Right lobe of liver (tissue), 6 donors: ENCODE measurements at regions not wholly inside any gene's neighbourhood (a gene's known extent, or its start where the extent isn't known, plus 50 kb on each side); places are given as distances from the start of the nearest gene placed in this dataset.

Experiments
- ATAC-seq, 4 donors: fragments of 200-7000 bp; cut with Tn5 transposase; one replicate each; pipeline ENCODE4 v1.9.1; 2020; ENCODE audit warnings: mild to moderate bottlenecking in 4 of 4, moderate library complexity in 4 of 4
- DNase-seq, 3 donors: peaks; one replicate each; pipeline ENCODE4 v3.0.0-alpha.2; 2020
- H3K27ac ChIP-seq, 3 donors: fragments of 200-600 bp; one replicate each; pipeline ENCODE4 v1.8.0; 2022
- H3K27me3 ChIP-seq, 2 donors: fragments of 200-600 bp; one replicate each; pipeline ENCODE4 v1.8.0; 2022
- H3K36me3 ChIP-seq, 4 donors: fragments of 200-600 bp; sonication (generic) in 1 of 4; one replicate each; pipeline versions ENCODE4 v1.5.1 to v1.8.0; 2017 to 2022; ENCODE audit warnings: control low read depth in 1 of 4
- H3K4me1 ChIP-seq, 4 donors: fragments of 200-600 bp; sonication (generic) in 1 of 4; one replicate each; pipeline versions ENCODE4 v1.5.1 to v1.8.0; 2017 to 2022; ENCODE audit warnings: control low read depth in 1 of 4
- H3K4me3 ChIP-seq, 3 donors: fragments of 200-600 bp; one replicate each; pipeline ENCODE4 v1.8.0; 2022
- H3K9me3 ChIP-seq, 4 donors: fragments of 200-600 bp; sonication (generic) in 1 of 4; one replicate each; pipeline versions ENCODE4 v1.5.1 to v1.8.0; 2017 to 2022; ENCODE audit warnings: control low read depth in 1 of 4
- POLR2A ChIP-seq: fragments of 450-650 bp; IDR thresholded peaks from one replicate; pipeline ENCODE4 v1.6.1; 2017; ENCODE audit warnings: antibody characterized with exemption, mild to moderate bottlenecking
- WGBS: methylation state at CpG from one replicate; pipeline ENCODE4 v1.1.6; 2018; ENCODE audit warnings: low coverage, low lambda C conversion rate; ENCODE audit not compliant: insufficient coverage; ENCODE audit errors: missing lambda C conversion rate; 5-methylcytosine and 5-hydroxymethylcytosine counted together
- intact Hi-C, 2 donors: fragments of 100-400 bp; cut with DNase I; formaldehyde crosslinking; loops; one replicate each; pipeline versions ENCODE4 v1.11.2 to v1.14.1; 2022
- TF ChIP-seq, protein P1 (sequence below), 4 donors: fragments of 200-600 bp in 3 of 4; fragments of 450-650 bp in 1 of 4; IDR thresholded peaks; one replicate each; pipeline versions ENCODE4 v1.5.1 to v1.8.0; 2016 to 2022; ENCODE audit warnings: antibody characterized with exemption in 4 of 4, mild to moderate bottlenecking in 2 of 4
- donor health status: DM: no; HTN: yes; CAD: no.
- donor health status: DM: no; HTN: no; CAD: no.
- donor health status: DM: no; HTN: no; CAD: no.
- donor health status: DM: no; HTN: yes; CAD: no.
- donor health status: DM: no; HTN: yes; CAD: no.

DNA sequence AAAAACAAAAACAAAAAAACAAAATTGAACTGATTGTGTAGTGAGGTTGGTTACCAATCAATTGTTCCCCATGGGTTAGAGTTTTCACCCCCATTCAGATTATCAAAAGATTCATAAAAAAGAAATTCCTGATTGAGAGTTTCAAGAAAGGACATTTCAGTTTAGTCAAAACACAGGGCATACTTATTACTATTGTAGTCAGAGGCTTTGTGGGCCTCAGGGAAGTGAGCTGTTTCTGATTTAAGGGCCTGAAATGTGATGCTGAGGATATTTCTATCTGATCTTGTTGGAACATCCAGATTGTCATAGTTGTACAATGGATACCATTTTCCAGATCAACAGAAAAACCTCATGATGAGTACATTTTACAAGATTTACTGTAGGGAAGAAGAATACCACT, 368.1 kb upstream of the NETO1 start:
- no peak overlapping the region for H3K4me3 ChIP-seq
- DNase-seq (no peak), ATAC-seq (no peak)
- no peak for TF ChIP-seq POLR2A
- TF ChIP-seq, protein P1, sequence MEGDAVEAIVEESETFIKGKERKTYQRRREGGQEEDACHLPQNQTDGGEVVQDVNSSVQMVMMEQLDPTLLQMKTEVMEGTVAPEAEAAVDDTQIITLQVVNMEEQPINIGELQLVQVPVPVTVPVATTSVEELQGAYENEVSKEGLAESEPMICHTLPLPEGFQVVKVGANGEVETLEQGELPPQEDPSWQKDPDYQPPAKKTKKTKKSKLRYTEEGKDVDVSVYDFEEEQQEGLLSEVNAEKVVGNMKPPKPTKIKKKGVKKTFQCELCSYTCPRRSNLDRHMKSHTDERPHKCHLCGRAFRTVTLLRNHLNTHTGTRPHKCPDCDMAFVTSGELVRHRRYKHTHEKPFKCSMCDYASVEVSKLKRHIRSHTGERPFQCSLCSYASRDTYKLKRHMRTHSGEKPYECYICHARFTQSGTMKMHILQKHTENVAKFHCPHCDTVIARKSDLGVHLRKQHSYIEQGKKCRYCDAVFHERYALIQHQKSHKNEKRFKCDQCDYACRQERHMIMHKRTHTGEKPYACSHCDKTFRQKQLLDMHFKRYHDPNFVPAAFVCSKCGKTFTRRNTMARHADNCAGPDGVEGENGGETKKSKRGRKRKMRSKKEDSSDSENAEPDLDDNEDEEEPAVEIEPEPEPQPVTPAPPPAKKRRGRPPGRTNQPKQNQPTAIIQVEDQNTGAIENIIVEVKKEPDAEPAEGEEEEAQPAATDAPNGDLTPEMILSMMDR (IDR thresholded peaks at IDR 0.05): no peak
- no peaks in the 10 kb centered on the region for H3K27me3 ChIP-seq
- intact Hi-C loops: no loop called here
- H3K4me1 ChIP-seq: no peaks in the 10 kb centered on the region
- H3K27ac ChIP-seq: no peak overlapping the region
- H3K36me3 ChIP-seq: no peaks in the 10 kb centered on the region
- H3K9me3 ChIP-seq: no peaks in the 10 kb centered on the region

DNA sequence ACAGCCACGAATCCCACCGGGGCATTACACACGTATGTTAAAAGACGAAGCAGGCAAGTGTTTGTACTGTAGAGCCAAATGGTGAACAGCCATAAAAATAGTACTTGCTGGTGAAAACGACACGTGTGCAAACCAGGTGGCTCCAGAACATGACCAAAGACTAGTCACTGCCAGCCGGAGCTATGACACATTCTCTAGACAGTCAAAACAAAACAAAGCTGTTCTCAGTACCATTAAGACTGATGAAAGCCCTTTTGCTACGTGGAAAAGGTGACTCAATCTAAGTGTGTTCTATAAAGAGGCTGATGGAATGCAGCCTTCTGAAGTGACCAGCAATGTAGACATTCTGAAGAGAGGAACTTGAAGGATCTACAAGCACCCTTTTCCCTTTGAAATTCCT, 367.7 kb upstream of the NETO1 start:
- no peak for ATAC-seq
- H3K27ac ChIP-seq: no peak overlapping the region
- 72% methylated on average over 8 of the region's 8 CpGs for WGBS

DNA sequence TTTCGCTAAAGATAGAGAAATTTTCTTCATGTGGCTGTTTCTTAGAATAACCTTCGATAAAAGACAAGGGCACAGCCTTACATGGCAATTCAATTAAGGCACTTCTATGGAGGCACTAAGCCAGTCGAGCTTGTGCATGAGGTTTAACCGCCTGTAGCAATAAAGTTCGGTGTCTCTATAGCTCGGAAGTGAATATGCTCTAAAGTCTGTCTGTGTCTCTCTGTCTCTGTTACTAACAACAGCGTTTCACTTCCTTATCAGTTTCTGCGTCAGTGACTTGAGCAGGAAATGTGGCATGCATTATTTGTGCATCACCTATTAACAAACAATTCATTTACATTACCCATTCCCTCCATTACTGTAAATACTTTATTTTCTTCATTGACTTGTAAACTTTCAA, 365.1 kb upstream of the NETO1 start:
- DNase-seq (no peak), ATAC-seq (no peak)
- 49% methylated on average over 8 of the region's 8 CpGs for WGBS
- TF ChIP-seq, protein P1 (IDR thresholded peaks at IDR 0.05): no peak
- TF ChIP-seq POLR2A: no peak
- Histone ChIP-seq H3K36me3 (no peaks in the 10 kb centered on the region), H3K4me3 (no peak overlapping the region), H3K27ac (no peak overlapping the region), H3K9me3 (no peaks in the 10 kb centered on the region), H3K27me3 (no peaks in the 10 kb centered on the region), H3K4me1 (no peaks in the 10 kb centered on the region)
- intact Hi-C loops: no loop called here

More for the DNA sequence above, 367.7 kb upstream of the NETO1 start:
- TF ChIP-seq, protein P1 (IDR thresholded peaks at IDR 0.05): no peak
- Histone ChIP-seq H3K4me3 (no peak overlapping the region), H3K4me1 (no peaks in the 10 kb centered on the region), H3K9me3 (no peaks in the 10 kb centered on the region), H3K36me3 (no peaks in the 10 kb centered on the region), H3K27me3 (no peaks in the 10 kb centered on the region)
- intact Hi-C loops: no loop called here
- no peak for DNase-seq

DNA sequence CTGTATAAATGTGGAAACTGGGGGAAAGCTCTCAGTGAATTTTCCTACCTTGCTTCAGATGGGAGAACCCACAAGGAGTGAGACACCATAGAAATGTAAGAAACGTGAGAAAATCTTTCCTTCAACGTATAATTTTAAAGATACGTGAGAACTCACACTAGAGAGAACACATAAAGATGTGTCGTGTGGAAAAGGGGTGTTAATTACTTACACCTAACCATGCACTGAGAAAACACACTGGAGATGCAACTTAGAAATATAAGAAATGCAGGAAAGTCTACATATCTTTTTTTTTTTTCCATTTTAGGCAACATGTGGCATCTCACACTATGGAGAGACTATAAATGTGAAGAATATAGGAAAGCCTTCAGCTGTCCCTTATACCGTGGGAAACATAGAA, 352.9 kb upstream of the NETO1 start:
- H3K36me3 ChIP-seq: no peaks in the 10 kb centered on the region
- ATAC-seq (no peak), DNase-seq (no peak)
- H3K4me1 ChIP-seq: no peaks in the 10 kb centered on the region
- H3K27ac ChIP-seq: no peak overlapping the region
- 67% methylated on average over 5 of the region's 5 CpGs for WGBS
- no peak overlapping the region for H3K4me3 ChIP-seq
- no peaks in the 10 kb centered on the region for H3K27me3 ChIP-seq
- H3K9me3 ChIP-seq: peaks cover 0 to 5% (median 2%) of the 10 kb centered on the region in 4 donors
- TF ChIP-seq, protein P1 (IDR thresholded peaks at IDR 0.05): no peak
- TF ChIP-seq POLR2A: no peak
- intact Hi-C loops: no loop called here

DNA sequence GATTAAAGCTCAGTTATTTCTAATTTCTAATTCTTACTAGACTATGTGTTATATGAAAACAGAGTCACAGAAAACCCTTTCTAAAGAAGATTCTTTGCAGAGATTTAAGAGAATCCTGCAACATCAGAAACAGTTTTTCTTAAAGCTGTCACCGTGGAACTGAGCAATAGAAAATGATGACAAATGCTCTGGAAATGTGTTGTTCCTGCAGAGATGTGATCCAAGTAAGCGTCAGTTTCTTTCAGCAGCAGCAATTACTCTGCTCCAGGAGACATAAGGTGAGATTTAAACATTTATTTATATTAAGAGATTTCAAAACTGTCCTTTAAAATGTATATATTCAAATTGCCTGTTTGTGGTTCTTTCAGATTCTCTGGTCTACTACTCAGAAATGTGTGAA, 350.5 kb upstream of the NETO1 start:
- H3K4me3 ChIP-seq: no peak overlapping the region
- 50% methylated on average over 2 of the region's 2 CpGs for WGBS
- no peaks in the 10 kb centered on the region for H3K4me1 ChIP-seq
- intact Hi-C loops: no loop called here
- ATAC-seq (no peak), DNase-seq (no peak)
- no peaks in the 10 kb centered on the region for H3K27me3 ChIP-seq
- H3K36me3 ChIP-seq: no peaks in the 10 kb centered on the region
- H3K27ac ChIP-seq: no peak overlapping the region
- H3K9me3 ChIP-seq: peaks cover 0 to 5% (median 2%) of the 10 kb centered on the region in 4 donors
- TF ChIP-seq POLR2A: no peak
- TF ChIP-seq, protein P1 (IDR thresholded peaks at IDR 0.05): no peak
